ENCODE measurements at regions not wholly inside any gene's neighbourhood (a gene's known extent, or its start where the extent isn't known, plus 50 kb on each side); places are given as distances from the start of the nearest gene placed in this dataset.
A peak's percentile ranks its signal among the peaks of the same experiment; 100 is the strongest.

DNA sequence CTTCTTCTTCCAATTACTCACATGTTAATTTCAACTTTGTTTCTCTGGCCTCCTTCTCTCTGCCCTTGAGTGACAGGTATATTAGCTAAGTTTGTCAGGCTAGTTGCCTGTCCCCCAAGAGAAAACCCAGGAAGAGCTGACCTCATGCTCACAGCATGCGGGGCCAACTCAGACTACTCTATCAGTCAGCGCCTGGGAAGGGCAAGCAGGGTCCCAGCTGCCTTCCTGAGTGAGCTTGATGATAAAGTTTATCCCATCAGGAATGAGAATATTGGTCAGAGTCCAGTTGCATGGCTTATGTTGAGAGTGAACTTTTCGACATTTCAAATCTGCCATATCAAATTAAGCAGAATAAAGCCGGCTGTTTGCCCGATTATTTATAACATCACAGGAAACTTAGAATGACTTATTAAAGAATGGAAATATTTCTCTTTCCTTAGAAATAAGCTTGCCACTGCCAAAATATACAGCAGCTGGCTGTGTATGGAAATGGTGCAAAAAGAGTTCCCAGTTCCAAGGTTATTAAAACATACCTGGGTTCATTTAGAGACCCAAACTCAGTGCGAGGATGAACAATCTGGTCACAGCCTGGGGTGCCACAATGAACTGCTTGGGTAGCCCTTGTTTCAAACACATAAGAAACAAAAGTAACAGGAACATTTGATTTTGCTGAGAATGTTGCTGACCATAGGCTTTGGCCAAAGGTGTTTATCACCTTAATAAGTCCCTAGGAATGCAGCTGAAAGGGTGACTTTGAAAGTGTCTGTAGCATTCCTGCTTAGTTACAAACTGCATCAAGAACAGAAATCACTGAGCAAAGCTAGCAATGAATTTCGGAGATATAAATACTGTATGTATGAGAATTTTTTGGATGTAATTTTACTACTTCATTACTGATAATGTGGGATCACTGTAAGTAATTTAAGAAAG, 1553.8 kb upstream of the FLRT2 start:
- TF ChIP-seq, protein P1, sequence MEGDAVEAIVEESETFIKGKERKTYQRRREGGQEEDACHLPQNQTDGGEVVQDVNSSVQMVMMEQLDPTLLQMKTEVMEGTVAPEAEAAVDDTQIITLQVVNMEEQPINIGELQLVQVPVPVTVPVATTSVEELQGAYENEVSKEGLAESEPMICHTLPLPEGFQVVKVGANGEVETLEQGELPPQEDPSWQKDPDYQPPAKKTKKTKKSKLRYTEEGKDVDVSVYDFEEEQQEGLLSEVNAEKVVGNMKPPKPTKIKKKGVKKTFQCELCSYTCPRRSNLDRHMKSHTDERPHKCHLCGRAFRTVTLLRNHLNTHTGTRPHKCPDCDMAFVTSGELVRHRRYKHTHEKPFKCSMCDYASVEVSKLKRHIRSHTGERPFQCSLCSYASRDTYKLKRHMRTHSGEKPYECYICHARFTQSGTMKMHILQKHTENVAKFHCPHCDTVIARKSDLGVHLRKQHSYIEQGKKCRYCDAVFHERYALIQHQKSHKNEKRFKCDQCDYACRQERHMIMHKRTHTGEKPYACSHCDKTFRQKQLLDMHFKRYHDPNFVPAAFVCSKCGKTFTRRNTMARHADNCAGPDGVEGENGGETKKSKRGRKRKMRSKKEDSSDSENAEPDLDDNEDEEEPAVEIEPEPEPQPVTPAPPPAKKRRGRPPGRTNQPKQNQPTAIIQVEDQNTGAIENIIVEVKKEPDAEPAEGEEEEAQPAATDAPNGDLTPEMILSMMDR (IDR thresholded peaks at IDR 0.05; ENCODE audit: extremely low read depth in 1 of 2, insufficient read depth in 1 of 2, low read depth in 1 of 2, low read length in 2 of 2): no peak
- TF ChIP-seq, protein P2, sequence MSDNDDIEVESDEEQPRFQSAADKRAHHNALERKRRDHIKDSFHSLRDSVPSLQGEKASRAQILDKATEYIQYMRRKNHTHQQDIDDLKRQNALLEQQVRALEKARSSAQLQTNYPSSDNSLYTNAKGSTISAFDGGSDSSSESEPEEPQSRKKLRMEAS (IDR thresholded peaks at IDR 0.05; ENCODE audit: insufficient read depth, insufficient read length): no peak
- TF ChIP-seq JUN (IDR thresholded peaks at IDR 0.05; ENCODE audit: borderline replicate concordance, insufficient read depth, insufficient read length, low read depth) (no peak), MYC (IDR thresholded peaks at IDR 0.05; ENCODE audit: low read depth, low read length) (no peak), EZH2 (IDR thresholded peaks at IDR 0.05; ENCODE audit: borderline replicate concordance, low read depth, low read length, severe bottlenecking) (no peak), POLR2A (IDR thresholded peaks at IDR 0.05; ENCODE audit: low read depth, low read length) (no peak), GATA2 (IDR thresholded peaks at IDR 0.05; ENCODE audit: insufficient read depth, insufficient read length, low read depth, low read length) (peak; percentile 70), FOS (IDR thresholded peaks at IDR 0.05; ENCODE audit: borderline replicate concordance, insufficient read depth, low read length) (peak; percentile 16)
- Histone ChIP-seq H3K9ac (replicated peaks; ENCODE audit: extremely low read depth, insufficient read depth, low read length) (no peak overlapping the region), H3K4me2 (ENCODE audit: insufficient read depth, low read length) (no peak overlapping the region), H3K27ac (ENCODE audit: insufficient read depth, low read depth, low read length) (no peak overlapping the region), H3K9me1 (replicated peaks; ENCODE audit: control insufficient read depth, extremely low read depth, insufficient read depth, low read length) (no peaks in the 10 kb centered on the region), H3K79me2 (ENCODE audit: control insufficient read depth, insufficient read depth, low read length) (no peaks in the 10 kb centered on the region), H3K4me1 (ENCODE audit: control insufficient read depth, extremely low read depth, insufficient read depth, low read length) (peaks cover 11% of the 10 kb centered on the region), H4K20me1 (replicated peaks; ENCODE audit: control insufficient read depth, extremely low read depth, insufficient read depth, low read length) (no peaks in the 10 kb centered on the region), H3K4me3 (replicated peaks in 1 of 3; ENCODE audit: insufficient read depth in 1 of 3, low read depth in 1 of 3, low read length in 3 of 3) (no peak overlapping the region), H3K36me3 (ENCODE audit: control insufficient read depth in 2 of 2, extremely low read depth in 1 of 2, insufficient read depth in 2 of 2, low read length in 2 of 2) (no peaks in the 10 kb centered on the region), H3K27me3 (ENCODE audit: control insufficient read depth in 2 of 2, insufficient read depth in 2 of 2, low read length in 2 of 2) (no peaks in the 10 kb centered on the region), H2AFZ (ENCODE audit: low read depth, low read length) (peak overlapping the region; percentile 16), H3K9me3 (replicated peaks; ENCODE audit: control insufficient read depth, insufficient read depth, low read length) (no peaks in the 10 kb centered on the region)
- no TSS peak for BruUV-seq (replicated peaks)
- DNase-seq (ENCODE audit: low read depth, low spot score) (peak; percentile 97), FAIRE-seq (no peak)
- ChIA-PET CTCF (interaction anchor here (0.8 to 1.0 kb wide), 5 partner anchors 9 to 1555 kb away, joined by 3 to 4 read pairs (median 3); no protein-coding TSS in a partner anchor), POLR2A (interaction anchor here (1.8 kb wide), 1 partner anchor 1554 kb away, joined by 8 read pairs; the partner anchor contains the start of gene FLRT2)
- dilution Hi-C loops (cut with MboI; ENCODE audit: extremely low pct_ligation_motif_present, low sequenced_read_pairs) (no loop called here), intact Hi-C loops (cut with micrococcal nuclease) (loop anchor here (10.0 kb wide), 1 partner anchor 161 kb away; no protein-coding TSS in a partner anchor)
